ENCODE measurements at regions not wholly inside any gene's neighbourhood (a gene's known extent, or its start where the extent isn't known, plus 50 kb on each side); places are given as distances from the start of the nearest gene placed in this dataset.

DNA sequence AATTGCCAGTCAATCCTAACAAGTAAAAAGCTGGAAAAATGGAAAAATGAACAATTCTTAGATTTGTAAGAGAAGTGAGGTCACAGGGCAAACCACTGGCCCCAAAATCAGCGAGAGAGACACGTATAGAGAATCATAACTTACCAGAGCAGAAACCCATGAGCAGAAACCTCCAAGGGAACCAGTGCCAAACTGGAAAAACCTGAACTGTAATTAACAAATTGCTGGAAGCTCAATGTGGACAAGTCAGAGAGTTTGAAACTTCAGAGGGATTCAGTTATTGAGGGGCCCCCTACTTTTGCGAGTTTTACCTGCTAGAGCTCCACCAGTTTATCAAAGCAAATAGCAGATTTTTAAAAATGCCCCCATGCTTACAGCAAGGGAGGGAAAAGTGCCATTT lies 119.0 kb downstream of the C7orf25 start:
- TF ChIP-seq EZH2 (IDR thresholded peaks at IDR 0.05; ENCODE audit: borderline replicate concordance, low read depth, low read length, severe bottlenecking), result no peak
- TF ChIP-seq, protein P1, sequence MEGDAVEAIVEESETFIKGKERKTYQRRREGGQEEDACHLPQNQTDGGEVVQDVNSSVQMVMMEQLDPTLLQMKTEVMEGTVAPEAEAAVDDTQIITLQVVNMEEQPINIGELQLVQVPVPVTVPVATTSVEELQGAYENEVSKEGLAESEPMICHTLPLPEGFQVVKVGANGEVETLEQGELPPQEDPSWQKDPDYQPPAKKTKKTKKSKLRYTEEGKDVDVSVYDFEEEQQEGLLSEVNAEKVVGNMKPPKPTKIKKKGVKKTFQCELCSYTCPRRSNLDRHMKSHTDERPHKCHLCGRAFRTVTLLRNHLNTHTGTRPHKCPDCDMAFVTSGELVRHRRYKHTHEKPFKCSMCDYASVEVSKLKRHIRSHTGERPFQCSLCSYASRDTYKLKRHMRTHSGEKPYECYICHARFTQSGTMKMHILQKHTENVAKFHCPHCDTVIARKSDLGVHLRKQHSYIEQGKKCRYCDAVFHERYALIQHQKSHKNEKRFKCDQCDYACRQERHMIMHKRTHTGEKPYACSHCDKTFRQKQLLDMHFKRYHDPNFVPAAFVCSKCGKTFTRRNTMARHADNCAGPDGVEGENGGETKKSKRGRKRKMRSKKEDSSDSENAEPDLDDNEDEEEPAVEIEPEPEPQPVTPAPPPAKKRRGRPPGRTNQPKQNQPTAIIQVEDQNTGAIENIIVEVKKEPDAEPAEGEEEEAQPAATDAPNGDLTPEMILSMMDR (IDR thresholded peaks at IDR 0.05; ENCODE audit: borderline replicate concordance, extremely low read depth, low read length, poor library complexity, severe bottlenecking), result no peak
- Histone ChIP-seq H3K27me3 (ENCODE audit: insufficient read depth, low read length, poor library complexity) (no peaks in the 10 kb centered on the region), H3K9me3 (ENCODE audit: insufficient read depth, low read length, severe bottlenecking) (no peaks in the 10 kb centered on the region), H3K4me2 (ENCODE audit: insufficient read depth, low read length) (no peak overlapping the region), H3K79me2 (ENCODE audit: insufficient read depth, low read length) (no peaks in the 10 kb centered on the region), H4K20me1 (ENCODE audit: insufficient read depth, low read length) (no peaks in the 10 kb centered on the region), H3K9ac (ENCODE audit: low read depth, low read length) (no peak overlapping the region), H3K27ac (ENCODE audit: low read length) (no peak overlapping the region), H3K4me3 (ENCODE audit: low read depth in 1 of 2, low read length in 2 of 2) (no peak overlapping the region), H3K36me3 (ENCODE audit: insufficient read depth, low read length) (no peaks in the 10 kb centered on the region), H3K4me1 (ENCODE audit: insufficient read depth, low read length) (peaks cover 12% of the 10 kb centered on the region), H2AFZ (ENCODE audit: low read depth, low read length) (no peak overlapping the region)
- ATAC-seq (ENCODE audit: insufficient read depth, low read depth) (no peak), DNase-seq (no peak)

DNA sequence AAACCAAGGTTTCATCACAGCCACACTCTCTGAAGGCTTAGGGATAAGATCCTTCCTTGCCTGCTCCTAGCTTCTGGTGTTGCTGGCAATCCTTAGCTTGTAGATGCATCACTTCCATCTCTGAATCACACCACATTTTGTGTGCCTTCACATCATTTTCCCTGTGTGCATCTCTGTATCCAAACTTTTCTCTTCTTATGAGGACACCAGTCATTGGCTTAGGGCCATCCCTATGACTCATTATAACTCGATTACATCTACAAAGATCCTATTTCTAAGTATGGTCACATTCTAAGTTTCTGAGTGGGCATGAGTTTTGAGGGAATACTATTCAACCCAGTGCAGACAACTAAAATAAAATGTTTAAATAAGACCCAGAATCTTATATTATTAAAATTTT lies 121.7 kb downstream of the C7orf25 start:
- Histone ChIP-seq H3K4me1 (ENCODE audit: insufficient read depth, low read length) (peaks cover 12% of the 10 kb centered on the region), H3K9ac (ENCODE audit: low read depth, low read length) (no peak overlapping the region), H2AFZ (ENCODE audit: low read depth, low read length) (no peak overlapping the region), H3K9me3 (ENCODE audit: insufficient read depth, low read length, severe bottlenecking) (no peaks in the 10 kb centered on the region), H3K27me3 (ENCODE audit: insufficient read depth, low read length, poor library complexity) (no peaks in the 10 kb centered on the region), H3K36me3 (ENCODE audit: insufficient read depth, low read length) (no peaks in the 10 kb centered on the region), H3K4me2 (ENCODE audit: insufficient read depth, low read length) (no peak overlapping the region), H3K4me3 (ENCODE audit: low read depth in 1 of 2, low read length in 2 of 2) (no peak overlapping the region), H4K20me1 (ENCODE audit: insufficient read depth, low read length) (no peaks in the 10 kb centered on the region), H3K27ac (ENCODE audit: low read length) (no peak overlapping the region), H3K79me2 (ENCODE audit: insufficient read depth, low read length) (no peaks in the 10 kb centered on the region)
- DNase-seq (no peak), ATAC-seq (ENCODE audit: insufficient read depth, low read depth) (no peak)
- no peak for TF ChIP-seq EZH2 (IDR thresholded peaks at IDR 0.05; ENCODE audit: borderline replicate concordance, low read depth, low read length, severe bottlenecking)
- TF ChIP-seq, protein P1 (IDR thresholded peaks at IDR 0.05; ENCODE audit: borderline replicate concordance, extremely low read depth, low read length, poor library complexity, severe bottlenecking), result no peak

- Histone ChIP-seq H2AFZ (ENCODE audit: low read depth, low read length) (no peak overlapping the region), H3K4me2 (ENCODE audit: insufficient read depth, low read length) (no peak overlapping the region), H3K27ac (ENCODE audit: low read length) (no peak overlapping the region), H3K9me3 (ENCODE audit: insufficient read depth, low read length, severe bottlenecking) (no peaks in the 10 kb centered on the region), H3K4me3 (ENCODE audit: low read depth in 1 of 2, low read length in 2 of 2) (no peak overlapping the region), H3K36me3 (ENCODE audit: insufficient read depth, low read length) (no peaks in the 10 kb centered on the region), H3K27me3 (ENCODE audit: insufficient read depth, low read length, poor library complexity) (no peaks in the 10 kb centered on the region), H3K4me1 (ENCODE audit: insufficient read depth, low read length) (no peaks in the 10 kb centered on the region), H4K20me1 (ENCODE audit: insufficient read depth, low read length) (no peaks in the 10 kb centered on the region), H3K79me2 (ENCODE audit: insufficient read depth, low read length) (no peaks in the 10 kb centered on the region), H3K9ac (ENCODE audit: low read depth, low read length) (no peak overlapping the region)
- ATAC-seq (ENCODE audit: insufficient read depth, low read depth) (no peak), DNase-seq (no peak)
- TF ChIP-seq, protein P1 (IDR thresholded peaks at IDR 0.05; ENCODE audit: borderline replicate concordance, extremely low read depth, low read length, poor library complexity, severe bottlenecking), result no peak
- no peak for TF ChIP-seq EZH2 (IDR thresholded peaks at IDR 0.05; ENCODE audit: borderline replicate concordance, low read depth, low read length, severe bottlenecking)
These were observed 137.4 kb downstream of the C7orf25 start for GRCh38 chr7:42774436-42774835.

DNA sequence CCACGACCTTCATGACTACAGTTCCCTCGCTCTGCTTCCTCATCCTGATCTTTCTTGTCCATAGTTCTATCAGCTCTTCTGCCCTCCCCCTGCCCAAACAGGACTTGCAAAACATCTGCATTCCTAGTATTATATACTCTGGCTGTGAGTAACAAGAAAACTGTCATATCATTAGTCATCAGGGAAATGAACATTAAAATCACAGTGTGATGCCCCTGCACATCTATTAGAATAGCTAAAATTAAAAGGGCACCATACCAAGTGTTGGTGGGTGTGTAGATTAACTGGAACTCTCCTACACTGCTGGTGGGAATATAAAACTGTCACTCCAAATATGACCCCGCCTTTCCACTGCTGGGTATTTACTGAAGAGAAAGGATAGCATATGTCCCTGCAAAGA lies 141.8 kb downstream of the C7orf25 start:
- Histone ChIP-seq H3K4me2 (ENCODE audit: insufficient read depth, low read length) (no peak overlapping the region), H3K4me3 (ENCODE audit: low read depth in 1 of 2, low read length in 2 of 2) (no peak overlapping the region), H3K9me3 (ENCODE audit: insufficient read depth, low read length, severe bottlenecking) (no peaks in the 10 kb centered on the region), H2AFZ (ENCODE audit: low read depth, low read length) (no peak overlapping the region), H3K79me2 (ENCODE audit: insufficient read depth, low read length) (no peaks in the 10 kb centered on the region), H3K4me1 (ENCODE audit: insufficient read depth, low read length) (no peaks in the 10 kb centered on the region), H3K27me3 (ENCODE audit: insufficient read depth, low read length, poor library complexity) (peaks cover 2% of the 10 kb centered on the region), H3K36me3 (ENCODE audit: insufficient read depth, low read length) (no peaks in the 10 kb centered on the region), H3K27ac (ENCODE audit: low read length) (no peak overlapping the region), H4K20me1 (ENCODE audit: insufficient read depth, low read length) (no peaks in the 10 kb centered on the region), H3K9ac (ENCODE audit: low read depth, low read length) (no peak overlapping the region)
- DNase-seq (no peak), ATAC-seq (ENCODE audit: insufficient read depth, low read depth) (no peak)
- no peak for TF ChIP-seq EZH2 (IDR thresholded peaks at IDR 0.05; ENCODE audit: borderline replicate concordance, low read depth, low read length, severe bottlenecking)
- TF ChIP-seq, protein P1 (IDR thresholded peaks at IDR 0.05; ENCODE audit: borderline replicate concordance, extremely low read depth, low read length, poor library complexity, severe bottlenecking), result no peak

All from DND-41 (cell line).